Activated gamma-delta T cell treated with anti-CD3 and anti-CD28 coated beads, Interleukin-2, amount 50 U/mL, for 16 hours (primary cell): ENCODE measurements at regions not wholly inside any gene's neighbourhood (a gene's known extent, or its start where the extent isn't known, plus 50 kb on each side); places are given as distances from the start of the nearest gene placed in this dataset.

ENCODE experiments used
- DNase-seq: peaks from one replicate; pipeline ENCODE4 v3.0.0-alpha.2; 2020; ENCODE audit warnings: low read depth

GRCh38 chr10:43972976-43973647 lies 324.4 kb upstream of the ZNF32 start:
- no peak for DNase-seq

- no peak for DNase-seq
These were observed 323.3 kb upstream of the ZNF32 start for GRCh38 chr10:43971981-43972380.

GRCh38 chr10:43971306-43971705 lies 322.6 kb upstream of the ZNF32 start:
- DNase-seq = no peak

GRCh38 chr10:43970717-43971116 lies 322.0 kb upstream of the ZNF32 start:
- DNase-seq = no peak

- DNase-seq = no peak
These were observed 321.5 kb upstream of the ZNF32 start for GRCh38 chr10:43970018-43970698.

GRCh38 chr10:43969506-43969905 lies 320.8 kb upstream of the ZNF32 start:
- no peak for DNase-seq

DNA sequence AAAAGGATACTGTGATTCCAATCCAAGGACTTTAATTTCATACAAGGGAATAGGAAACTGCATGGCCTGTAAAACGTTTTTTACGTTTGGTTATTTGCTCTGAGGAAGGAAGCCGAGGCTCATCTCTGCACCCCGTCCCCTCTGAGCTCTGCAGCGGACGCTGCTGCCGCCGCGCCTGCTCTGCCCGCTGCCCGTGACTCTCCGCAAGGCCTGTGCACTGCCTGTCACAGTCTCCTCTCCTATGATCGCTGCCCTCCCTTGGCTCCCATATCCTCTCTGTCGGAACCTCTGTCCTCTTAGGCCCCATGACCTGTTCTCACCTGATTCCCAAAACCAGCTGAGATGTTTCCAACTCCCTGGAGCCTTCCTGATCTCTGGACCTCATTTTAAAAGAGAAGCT lies 320.3 kb upstream of the ZNF32 start:
- no peak for DNase-seq

GRCh38 chr10:43968076-43968475 lies 319.4 kb upstream of the ZNF32 start:
- DNase-seq = no peak

- DNase-seq = no peak
These were observed 317.9 kb upstream of the ZNF32 start for GRCh38 chr10:43966571-43966965.

GRCh38 chr10:43965918-43966570 lies 317.4 kb upstream of the ZNF32 start:
- no peak for DNase-seq

- no peak for DNase-seq
These were observed 316.6 kb upstream of the ZNF32 start for GRCh38 chr10:43965033-43965917.

DNA sequence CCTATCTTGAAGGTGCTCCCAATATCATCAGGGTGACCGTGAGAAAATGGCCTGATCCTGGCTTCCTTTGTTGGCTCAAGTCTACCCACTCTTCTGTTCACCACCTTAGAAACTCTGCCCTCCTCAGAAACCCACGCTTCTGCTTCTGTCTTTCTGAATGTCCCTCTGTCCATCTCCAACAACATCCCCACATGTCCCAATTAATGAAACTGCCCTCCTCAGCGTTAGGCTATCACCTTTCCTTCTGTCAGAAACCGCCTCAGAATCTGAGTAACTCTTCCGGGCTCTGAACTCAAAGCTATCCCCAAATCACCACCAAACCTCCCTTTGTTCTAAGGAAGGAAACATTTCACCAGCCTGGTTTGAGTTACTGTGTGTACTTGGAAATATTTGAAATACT lies 315.8 kb upstream of the ZNF32 start:
- DNase-seq = no peak

- DNase-seq = no peak
These were observed 315.2 kb upstream of the ZNF32 start for GRCh38 chr10:43963793-43964425.

DNA sequence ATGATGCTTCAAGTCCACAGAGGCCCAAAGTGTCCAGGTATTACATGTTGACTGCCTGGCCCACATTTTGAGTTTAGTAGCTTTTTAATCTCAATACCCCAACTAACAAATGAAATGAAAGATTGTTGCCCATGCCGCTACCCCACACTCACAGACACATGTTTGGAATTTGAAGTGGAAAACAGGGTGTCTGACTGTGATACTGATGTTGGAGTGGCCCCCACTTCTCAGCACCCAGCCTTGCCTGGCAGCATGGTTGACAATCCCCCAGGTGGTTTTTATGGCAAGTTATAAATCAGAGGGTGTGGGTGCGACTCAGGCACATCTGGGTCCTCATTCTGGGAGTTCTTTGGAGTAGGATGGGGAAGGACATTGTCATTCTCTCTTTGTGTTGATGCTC lies 314.7 kb upstream of the ZNF32 start:
- no peak for DNase-seq

GRCh38 chr10:43962346-43963191 lies 313.9 kb upstream of the ZNF32 start:
- no peak for DNase-seq

GRCh38 chr10:43961523-43962345 lies 313.1 kb upstream of the ZNF32 start:
- DNase-seq = no peak

- no peak for DNase-seq
These were observed 312.3 kb upstream of the ZNF32 start for GRCh38 chr10:43960981-43961380.

DNA sequence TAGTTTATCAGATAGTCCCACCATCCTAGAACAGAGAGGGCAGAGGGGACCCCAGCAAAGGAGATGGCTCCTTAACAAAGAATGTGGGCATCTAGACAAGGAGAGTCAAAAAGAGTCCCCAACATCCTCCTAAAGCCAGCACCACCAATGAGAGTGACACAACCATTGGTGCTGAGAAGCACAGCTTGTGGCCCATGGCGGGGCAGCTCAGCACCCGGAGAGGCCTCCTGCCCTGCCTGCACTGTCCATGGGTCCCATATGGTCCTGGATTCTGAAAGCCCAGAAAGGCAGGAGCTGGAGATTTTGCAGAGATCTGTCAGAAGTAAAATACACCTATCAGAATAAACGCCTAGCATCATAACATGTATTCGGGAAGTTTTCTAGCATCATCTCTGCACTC lies 311.8 kb upstream of the ZNF32 start:
- no peak for DNase-seq

- no peak for DNase-seq
These were observed 311.4 kb upstream of the ZNF32 start for GRCh38 chr10:43960135-43960415.

DNA sequence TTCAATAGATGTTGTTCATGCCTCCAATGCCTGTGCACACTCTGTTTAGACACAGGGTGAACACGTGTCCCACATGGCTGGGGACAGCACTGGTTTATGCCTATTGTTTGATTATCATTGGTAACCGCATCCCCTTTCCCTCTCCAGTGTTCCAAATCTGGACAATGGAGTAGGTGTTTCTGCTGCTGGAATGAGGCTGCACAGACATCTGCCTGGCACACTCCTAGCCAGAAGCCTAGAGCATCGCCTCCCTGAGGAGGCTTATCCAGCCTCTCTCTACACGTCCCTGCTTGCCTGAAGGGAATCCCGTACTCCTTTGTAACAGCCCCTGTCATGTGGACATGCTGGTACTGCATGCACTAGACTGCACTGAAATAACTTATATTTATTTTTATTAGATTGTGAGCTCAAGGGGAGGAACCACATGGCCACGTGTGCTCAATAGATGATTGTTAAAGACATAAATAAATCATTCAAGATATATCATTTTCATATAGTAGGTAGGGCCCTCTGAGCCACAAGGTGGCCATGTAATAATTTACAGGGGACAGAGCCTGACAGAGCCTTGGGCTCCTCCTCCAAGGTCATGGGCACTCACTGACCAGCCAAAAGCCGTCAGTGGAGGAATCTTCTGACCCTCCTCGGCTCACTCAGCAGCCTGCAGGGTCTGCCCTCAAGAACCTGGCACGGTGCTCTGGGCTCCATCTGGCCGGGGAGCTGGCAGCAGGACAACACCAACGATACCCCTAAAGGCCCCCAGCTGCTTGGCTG lies 310.9 kb upstream of the ZNF32 start:
- no peak for DNase-seq
